ENCODE measurements at regions not wholly inside any gene's neighbourhood (a gene's known extent, or its start where the extent isn't known, plus 50 kb on each side); places are given as distances from the start of the nearest gene placed in this dataset.

GRCh38 chr3:180749796-180750195 is 70.5 kb upstream of the CCDC39 start:
- no peak overlapping the region for H3K4me2 ChIP-seq (ENCODE audit: low read length)
- no peaks in the 10 kb centered on the region for H3K4me1 ChIP-seq (ENCODE audit: insufficient read depth, low read length)
- H3K36me3 ChIP-seq (ENCODE audit: insufficient read depth, low read length), result no peaks in the 10 kb centered on the region
- H3K9me3 ChIP-seq (ENCODE audit: insufficient read depth, low read depth, low read length), result no peaks in the 10 kb centered on the region
- no peaks in the 10 kb centered on the region for H4K20me1 ChIP-seq (ENCODE audit: insufficient read depth, low read length)
- TF ChIP-seq EZH2 (IDR thresholded peaks at IDR 0.05; ENCODE audit: insufficient read depth, low read length) (no peak), CTCF (IDR thresholded peaks at IDR 0.05; ENCODE audit: insufficient read depth, low read depth, low read length) (no peak)
- no peaks in the 10 kb centered on the region for H3K27me3 Mint-ChIP-seq (ENCODE audit: low read depth, unreplicated experiment)
- no peak for DNase-seq (ENCODE audit: low read depth)
- H3K27ac Mint-ChIP-seq (ENCODE audit: unreplicated experiment), result no peak overlapping the region
- no peaks in the 10 kb centered on the region for H3K36me3 Mint-ChIP-seq (ENCODE audit: low read depth, unreplicated experiment)
- no peaks in the 10 kb centered on the region for H3K79me2 ChIP-seq (ENCODE audit: insufficient read depth, low read length)
- H3K4me1 Mint-ChIP-seq (ENCODE audit: low read depth, unreplicated experiment), result no peaks in the 10 kb centered on the region
- H3K9me3 Mint-ChIP-seq (ENCODE audit: unreplicated experiment), result no peaks in the 10 kb centered on the region
- no peak overlapping the region for H3K4me3 Mint-ChIP-seq (ENCODE audit: unreplicated experiment)
- H3K27ac ChIP-seq (ENCODE audit: low read depth, low read length), result no peak overlapping the region
- no peak for FAIRE-seq
- no peak overlapping the region for H2AFZ ChIP-seq (ENCODE audit: low read depth, low read length)
- H3K4me3 ChIP-seq (ENCODE audit: insufficient read depth, low read depth, low read length), result no peak overlapping the region
- no peak overlapping the region for H3K9ac ChIP-seq (ENCODE audit: low read length)
- no peaks in the 10 kb centered on the region for H3K27me3 ChIP-seq (ENCODE audit: insufficient read depth, low read length)

GRCh38 chr3:180755556-180755955 is 76.3 kb upstream of the CCDC39 start:
- no peak for FAIRE-seq
- TF ChIP-seq EZH2 (IDR thresholded peaks at IDR 0.05; ENCODE audit: insufficient read depth, low read length), result no peak
- no peak for TF ChIP-seq CTCF (IDR thresholded peaks at IDR 0.05; ENCODE audit: insufficient read depth, low read depth, low read length)
- DNase-seq (ENCODE audit: low read depth), result no peak

GRCh38 chr3:180762866-180763265 is 83.6 kb upstream of the CCDC39 start:
- FAIRE-seq, result no peak

More at GRCh38 chr3:180755556-180755955, 76.3 kb upstream of the CCDC39 start:
- no peaks in the 10 kb centered on the region for H3K27me3 ChIP-seq (ENCODE audit: insufficient read depth, low read length)
- no peaks in the 10 kb centered on the region for H3K36me3 ChIP-seq (ENCODE audit: insufficient read depth, low read length)
- no peak overlapping the region for H3K4me2 ChIP-seq (ENCODE audit: low read length)
- Mint-ChIP-seq H3K4me1 (ENCODE audit: low read depth, unreplicated experiment) (no peaks in the 10 kb centered on the region), H3K27me3 (ENCODE audit: low read depth, unreplicated experiment) (no peaks in the 10 kb centered on the region), H3K36me3 (ENCODE audit: low read depth, unreplicated experiment) (no peaks in the 10 kb centered on the region), H3K27ac (ENCODE audit: unreplicated experiment) (no peak overlapping the region), H3K4me3 (ENCODE audit: unreplicated experiment) (no peak overlapping the region), H3K9me3 (ENCODE audit: unreplicated experiment) (peaks cover 2% of the 10 kb centered on the region)
- H3K9ac ChIP-seq (ENCODE audit: low read length), result no peak overlapping the region
- H3K79me2 ChIP-seq (ENCODE audit: insufficient read depth, low read length), result no peaks in the 10 kb centered on the region
- H2AFZ ChIP-seq (ENCODE audit: low read depth, low read length), result no peak overlapping the region
- no peaks in the 10 kb centered on the region for H4K20me1 ChIP-seq (ENCODE audit: insufficient read depth, low read length)
- H3K4me1 ChIP-seq (ENCODE audit: insufficient read depth, low read length), result no peaks in the 10 kb centered on the region
- H3K9me3 ChIP-seq (ENCODE audit: insufficient read depth, low read depth, low read length), result no peaks in the 10 kb centered on the region
- H3K27ac ChIP-seq (ENCODE audit: low read depth, low read length), result no peak overlapping the region
- H3K4me3 ChIP-seq (ENCODE audit: insufficient read depth, low read depth, low read length), result no peak overlapping the region

More at GRCh38 chr3:180762866-180763265, 83.6 kb upstream of the CCDC39 start:
- no peak overlapping the region for H3K4me3 Mint-ChIP-seq (ENCODE audit: unreplicated experiment)
- no peaks in the 10 kb centered on the region for H3K9me3 Mint-ChIP-seq (ENCODE audit: unreplicated experiment)
- no peak for DNase-seq (ENCODE audit: low read depth)
- Histone ChIP-seq H3K4me3 (ENCODE audit: insufficient read depth, low read depth, low read length) (no peak overlapping the region), H3K4me1 (ENCODE audit: insufficient read depth, low read length) (no peaks in the 10 kb centered on the region), H3K9ac (ENCODE audit: low read length) (no peak overlapping the region), H3K36me3 (ENCODE audit: insufficient read depth, low read length) (no peaks in the 10 kb centered on the region), H2AFZ (ENCODE audit: low read depth, low read length) (no peak overlapping the region), H3K4me2 (ENCODE audit: low read length) (no peak overlapping the region), H3K9me3 (ENCODE audit: insufficient read depth, low read depth, low read length) (no peaks in the 10 kb centered on the region), H3K27ac (ENCODE audit: low read depth, low read length) (no peak overlapping the region), H3K27me3 (ENCODE audit: insufficient read depth, low read length) (no peaks in the 10 kb centered on the region), H3K79me2 (ENCODE audit: insufficient read depth, low read length) (no peaks in the 10 kb centered on the region), H4K20me1 (ENCODE audit: insufficient read depth, low read length) (no peaks in the 10 kb centered on the region)
- TF ChIP-seq EZH2 (IDR thresholded peaks at IDR 0.05; ENCODE audit: insufficient read depth, low read length) (no peak), CTCF (IDR thresholded peaks at IDR 0.05; ENCODE audit: insufficient read depth, low read depth, low read length) (no peak)
- no peak overlapping the region for H3K27ac Mint-ChIP-seq (ENCODE audit: unreplicated experiment)
- no peaks in the 10 kb centered on the region for H3K36me3 Mint-ChIP-seq (ENCODE audit: low read depth, unreplicated experiment)
- H3K27me3 Mint-ChIP-seq (ENCODE audit: low read depth, unreplicated experiment), result no peaks in the 10 kb centered on the region
- H3K4me1 Mint-ChIP-seq (ENCODE audit: low read depth, unreplicated experiment), result no peaks in the 10 kb centered on the region

All from astrocyte (in vitro differentiated cells and primary cell).